ENCODE measurements at regions not wholly inside any gene's neighbourhood (a gene's known extent, or its start where the extent isn't known, plus 50 kb on each side); places are given as distances from the start of the nearest gene placed in this dataset.
A peak's percentile ranks its signal among the peaks of the same experiment; 100 is the strongest.

DNA sequence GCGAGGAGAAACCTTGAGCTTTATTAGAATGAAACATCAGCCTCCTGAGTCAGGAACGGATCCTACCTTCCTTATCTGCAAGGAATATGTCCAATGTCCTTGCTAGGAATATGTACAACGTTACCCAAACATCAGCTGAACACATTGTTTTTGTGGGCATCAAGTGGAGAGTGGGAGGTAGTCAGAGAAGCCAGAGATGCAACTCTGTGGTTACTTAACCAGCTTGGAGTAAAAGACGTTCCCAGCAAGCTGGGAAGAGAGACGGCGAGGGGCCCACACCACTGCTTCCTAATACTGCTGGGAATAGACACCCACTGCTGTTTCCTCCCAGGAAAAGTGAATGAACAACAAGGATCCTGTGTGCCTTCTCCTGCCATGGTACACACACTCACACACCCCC, 64.3 kb downstream of the PABIR2 start:
- CTCF ChIA-PET = no interaction called here
- POLR2A ChIA-PET = no interaction called here
- no peaks in the 10 kb centered on the region for H3K36me3 ChIP-seq (ENCODE audit: control insufficient read depth in 4 of 4, insufficient read depth in 4 of 4, low read length in 3 of 4)
- H3K4me1 ChIP-seq (ENCODE audit: control extremely low read depth in 1 of 4, control insufficient read depth in 4 of 4, insufficient read depth in 4 of 4, low read length in 3 of 4) = peaks cover 0 to 7% (median 2%) of the 10 kb centered on the region in 4 experiments
- H3K9me3 ChIP-seq (ENCODE audit: control extremely low read depth in 1 of 5, control insufficient read depth in 4 of 5, insufficient read depth in 2 of 5, low read depth in 1 of 5, low read length in 4 of 5) = no peaks in the 10 kb centered on the region
- H3K27ac ChIP-seq (ENCODE audit: insufficient read depth in 1 of 2, low read depth in 1 of 2, low read length in 2 of 2, poor library complexity in 1 of 2, severe bottlenecking in 2 of 2) = no peak overlapping the region
- DNase-seq = no peak
- no peak overlapping the region for H3K4me3 ChIP-seq (ENCODE audit: control insufficient read depth in 1 of 7, extremely low read depth in 1 of 7, insufficient read depth in 4 of 7, low read depth in 2 of 7, low read length in 6 of 7)
- H3K27me3 ChIP-seq (replicated peaks in 2 of 5; ENCODE audit: control insufficient read depth in 4 of 5, insufficient read depth in 5 of 5, low read length in 4 of 5) = no peaks in the 10 kb centered on the region
- 90% methylated on average over 4 of the region's 6 CpGs for WGBS (ENCODE audit: insufficient coverage)

DNA sequence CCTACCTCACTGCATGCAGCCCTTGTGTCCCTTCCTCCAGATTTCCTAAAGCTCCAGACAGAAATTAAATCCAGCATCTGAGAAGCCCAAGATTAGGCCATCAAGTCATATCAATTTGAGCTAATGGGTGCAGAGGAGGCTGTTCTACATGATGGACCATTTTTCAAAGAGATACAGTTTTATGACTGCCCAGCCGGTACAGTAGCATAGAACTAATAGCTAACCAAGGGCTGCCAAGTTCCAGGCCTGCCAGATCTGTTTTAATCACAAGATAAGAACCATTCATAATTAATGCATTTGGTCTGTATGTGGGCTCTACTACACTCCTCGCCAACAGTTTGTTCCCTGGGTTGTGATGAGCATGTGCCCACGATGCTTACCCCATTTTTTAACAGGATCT, 64.9 kb downstream of the PABIR2 start:
- CTCF ChIA-PET = no interaction called here
- H3K4me3 ChIP-seq (ENCODE audit: control insufficient read depth in 1 of 7, extremely low read depth in 1 of 7, insufficient read depth in 4 of 7, low read depth in 2 of 7, low read length in 6 of 7) = no peak overlapping the region
- no peaks in the 10 kb centered on the region for H3K9me3 ChIP-seq (ENCODE audit: control extremely low read depth in 1 of 5, control insufficient read depth in 4 of 5, insufficient read depth in 2 of 5, low read depth in 1 of 5, low read length in 4 of 5)
- H3K27me3 ChIP-seq (replicated peaks in 2 of 5; ENCODE audit: control insufficient read depth in 4 of 5, insufficient read depth in 5 of 5, low read length in 4 of 5) = no peaks in the 10 kb centered on the region
- peaks cover 0 to 7% (median 2%) of the 10 kb centered on the region in 4 experiments for H3K4me1 ChIP-seq (ENCODE audit: control extremely low read depth in 1 of 4, control insufficient read depth in 4 of 4, insufficient read depth in 4 of 4, low read length in 3 of 4)
- POLR2A ChIA-PET = no interaction called here
- no peak for DNase-seq
- no peak overlapping the region for H3K27ac ChIP-seq (ENCODE audit: insufficient read depth in 1 of 2, low read depth in 1 of 2, low read length in 2 of 2, poor library complexity in 1 of 2, severe bottlenecking in 2 of 2)
- H3K36me3 ChIP-seq (ENCODE audit: control insufficient read depth in 4 of 4, insufficient read depth in 4 of 4, low read length in 3 of 4) = no peaks in the 10 kb centered on the region
- 86% methylated on average over 2 of the region's 3 CpGs for WGBS (ENCODE audit: insufficient coverage)

DNA sequence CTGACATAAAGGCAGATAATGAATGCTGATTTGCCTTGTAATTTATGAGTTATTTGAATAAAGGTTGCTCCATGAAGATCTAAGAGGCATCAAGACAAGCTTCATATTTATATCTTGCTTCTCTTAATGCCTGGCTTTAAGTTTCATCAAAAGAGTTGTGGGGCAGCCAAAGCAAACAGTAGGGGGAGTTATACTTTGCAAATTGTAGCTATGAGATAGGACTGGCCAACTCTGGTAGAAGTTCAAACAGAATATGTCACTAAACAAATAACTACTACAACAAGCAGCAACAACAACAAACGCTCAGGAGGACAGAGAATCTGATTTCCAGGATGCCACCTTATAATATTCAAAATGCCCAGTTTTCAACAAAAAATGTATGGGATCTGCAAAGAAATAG, 69.1 kb upstream of the PLAC1 start:
- CTCF ChIA-PET = no interaction called here
- WGBS (ENCODE audit: insufficient coverage) = no CpG with 5 or more reads among the region's 1 CpG

DNA sequence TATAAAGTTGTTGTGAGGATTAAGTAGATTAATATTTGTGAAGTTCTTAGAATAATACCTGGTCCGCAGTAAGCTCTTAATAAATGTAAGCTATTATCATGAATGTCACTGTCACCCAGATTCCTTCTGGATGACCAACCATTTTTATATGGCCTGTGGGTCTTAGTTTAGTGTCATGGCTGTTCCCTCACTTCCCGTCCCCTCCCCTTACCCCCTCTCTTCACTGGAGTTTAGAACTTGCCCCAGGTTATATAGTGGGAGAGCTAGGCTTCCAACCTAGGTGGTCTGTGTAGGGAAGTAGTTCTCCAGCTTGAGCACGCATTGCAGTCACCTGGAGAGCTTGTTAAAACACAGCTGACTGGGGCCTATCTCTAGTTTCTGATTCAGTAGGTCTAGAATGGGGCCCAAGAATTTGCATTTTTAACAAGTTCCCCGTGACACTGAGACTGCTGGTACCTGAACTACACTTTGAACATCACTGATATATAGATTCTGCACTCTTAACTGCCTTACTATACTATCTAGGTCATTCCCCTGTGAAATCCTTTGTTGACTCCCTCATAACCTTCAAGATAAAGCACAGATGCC, 66.9 kb upstream of the PLAC1 start:
- ChIA-PET POLR2A (interaction anchor here (0.6 kb wide), 1 partner anchor 22 kb away, joined by 4 read pairs; no protein-coding TSS in a partner anchor), CTCF (no interaction called here)
- WGBS (ENCODE audit: insufficient coverage) = 78% methylated on average over 2 of the region's 4 CpGs

More for the DNA sequence above, 69.1 kb upstream of the PLAC1 start:
- Histone ChIP-seq H3K9me3 (ENCODE audit: control extremely low read depth in 1 of 5, control insufficient read depth in 4 of 5, insufficient read depth in 2 of 5, low read depth in 1 of 5, low read length in 4 of 5) (no peaks in the 10 kb centered on the region), H3K27me3 (replicated peaks in 2 of 5; ENCODE audit: control insufficient read depth in 4 of 5, insufficient read depth in 5 of 5, low read length in 4 of 5) (no peaks in the 10 kb centered on the region), H3K27ac (ENCODE audit: insufficient read depth in 1 of 2, low read depth in 1 of 2, low read length in 2 of 2, poor library complexity in 1 of 2, severe bottlenecking in 2 of 2) (no peak overlapping the region), H3K36me3 (ENCODE audit: control insufficient read depth in 4 of 4, insufficient read depth in 4 of 4, low read length in 3 of 4) (no peaks in the 10 kb centered on the region), H3K4me3 (ENCODE audit: control insufficient read depth in 1 of 7, extremely low read depth in 1 of 7, insufficient read depth in 4 of 7, low read depth in 2 of 7, low read length in 6 of 7) (no peak overlapping the region), H3K4me1 (ENCODE audit: control extremely low read depth in 1 of 4, control insufficient read depth in 4 of 4, insufficient read depth in 4 of 4, low read length in 3 of 4) (no peaks in the 10 kb centered on the region)
- DNase-seq = no peak
- POLR2A ChIA-PET = no interaction called here

DNA sequence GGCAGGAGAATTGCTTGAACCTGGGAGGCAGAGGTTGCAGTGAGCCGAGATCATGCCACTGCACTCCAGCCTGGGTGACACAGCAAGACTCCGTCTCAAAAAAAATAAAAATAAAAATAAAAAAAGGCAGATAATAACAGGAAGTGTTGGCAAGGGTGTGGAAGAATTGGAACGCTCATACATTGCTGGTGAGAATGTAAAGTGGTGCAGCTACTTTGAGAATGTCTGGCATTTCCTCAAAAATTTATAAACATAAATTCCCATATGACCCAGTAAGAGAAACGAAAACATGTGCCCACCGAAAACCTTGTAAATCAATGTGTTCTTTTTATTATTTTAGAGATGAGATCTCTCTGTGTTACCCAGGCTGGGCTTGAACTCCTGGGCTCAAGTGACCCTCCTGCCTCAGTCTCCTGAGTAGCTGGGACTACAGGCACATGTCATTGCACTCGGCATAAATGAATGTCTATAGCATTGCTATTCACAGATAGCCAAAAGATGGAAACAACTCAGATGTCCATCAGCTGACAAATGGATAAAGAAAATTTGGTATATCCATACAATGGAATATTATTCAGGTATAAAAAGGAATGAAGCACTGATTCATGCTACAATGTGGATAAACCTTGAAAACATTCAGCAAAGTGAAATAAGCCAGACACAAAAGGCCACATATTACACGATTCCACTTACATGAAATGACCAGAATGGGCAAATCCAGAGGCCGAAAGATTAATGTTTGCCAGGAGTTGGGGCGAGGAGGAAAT, 63.7 kb upstream of the PLAC1 start:
- no peaks in the 10 kb centered on the region for H3K27me3 ChIP-seq (replicated peaks in 2 of 5; ENCODE audit: control insufficient read depth in 4 of 5, insufficient read depth in 5 of 5, low read length in 4 of 5)
- H3K36me3 ChIP-seq (ENCODE audit: control insufficient read depth in 4 of 4, insufficient read depth in 4 of 4, low read length in 3 of 4) = no peaks in the 10 kb centered on the region
- ChIA-PET POLR2A (no interaction called here), CTCF (no interaction called here)
- WGBS (ENCODE audit: insufficient coverage) = 80% methylated on average over 1 of the region's 9 CpGs
- DNase-seq = no peak
- peaks cover 0 to 12% (median 5%) of the 10 kb centered on the region in 4 experiments for H3K4me1 ChIP-seq (ENCODE audit: control extremely low read depth in 1 of 4, control insufficient read depth in 4 of 4, insufficient read depth in 4 of 4, low read length in 3 of 4)
- H3K9me3 ChIP-seq (ENCODE audit: control extremely low read depth in 1 of 5, control insufficient read depth in 4 of 5, insufficient read depth in 2 of 5, low read depth in 1 of 5, low read length in 4 of 5) = peaks cover 0 to 4% (median 0%) of the 10 kb centered on the region in 5 experiments
- no peak overlapping the region for H3K4me3 ChIP-seq (ENCODE audit: control insufficient read depth in 1 of 7, extremely low read depth in 1 of 7, insufficient read depth in 4 of 7, low read depth in 2 of 7, low read length in 6 of 7)
- no peak overlapping the region for H3K27ac ChIP-seq (ENCODE audit: insufficient read depth in 1 of 2, low read depth in 1 of 2, low read length in 2 of 2, poor library complexity in 1 of 2, severe bottlenecking in 2 of 2)

More for the DNA sequence above, 66.9 kb upstream of the PLAC1 start:
- H3K27ac ChIP-seq (ENCODE audit: insufficient read depth in 1 of 2, low read depth in 1 of 2, low read length in 2 of 2, poor library complexity in 1 of 2, severe bottlenecking in 2 of 2) = no peak overlapping the region
- no peaks in the 10 kb centered on the region for H3K36me3 ChIP-seq (ENCODE audit: control insufficient read depth in 4 of 4, insufficient read depth in 4 of 4, low read length in 3 of 4)
- H3K4me3 ChIP-seq (ENCODE audit: control insufficient read depth in 1 of 7, extremely low read depth in 1 of 7, insufficient read depth in 4 of 7, low read depth in 2 of 7, low read length in 6 of 7) = no peak overlapping the region
- H3K4me1 ChIP-seq (ENCODE audit: control extremely low read depth in 1 of 4, control insufficient read depth in 4 of 4, insufficient read depth in 4 of 4, low read length in 3 of 4) = no peaks in the 10 kb centered on the region
- no peaks in the 10 kb centered on the region for H3K27me3 ChIP-seq (replicated peaks in 2 of 5; ENCODE audit: control insufficient read depth in 4 of 5, insufficient read depth in 5 of 5, low read length in 4 of 5)
- no peak for DNase-seq
- H3K9me3 ChIP-seq (ENCODE audit: control extremely low read depth in 1 of 5, control insufficient read depth in 4 of 5, insufficient read depth in 2 of 5, low read depth in 1 of 5, low read length in 4 of 5) = peaks cover 0 to 4% (median 0%) of the 10 kb centered on the region in 5 experiments

DNA sequence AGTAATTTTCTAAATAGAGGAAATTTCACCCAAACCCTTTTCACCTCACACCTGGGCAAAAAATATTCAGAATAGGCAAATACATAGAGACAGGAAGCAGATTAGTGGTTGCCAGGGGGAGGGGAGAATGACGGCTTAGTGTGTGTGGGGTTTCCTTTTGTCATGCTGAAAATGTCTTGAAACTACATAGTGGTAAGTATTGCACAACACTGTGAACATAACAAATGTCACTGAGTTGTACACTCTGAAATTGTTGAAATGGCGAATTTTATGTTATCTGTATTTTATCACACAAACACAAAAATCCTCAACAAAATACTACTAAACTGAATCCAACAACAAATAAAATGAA, 60.7 kb upstream of the PLAC1 start:
- peaks cover 0 to 4% (median 0%) of the 10 kb centered on the region in 5 experiments for H3K9me3 ChIP-seq (ENCODE audit: control extremely low read depth in 1 of 5, control insufficient read depth in 4 of 5, insufficient read depth in 2 of 5, low read depth in 1 of 5, low read length in 4 of 5)
- 17% methylated on average over 1 of the region's 2 CpGs for WGBS (ENCODE audit: insufficient coverage)
- peaks cover 0 to 12% (median 5%) of the 10 kb centered on the region in 4 experiments for H3K4me1 ChIP-seq (ENCODE audit: control extremely low read depth in 1 of 4, control insufficient read depth in 4 of 4, insufficient read depth in 4 of 4, low read length in 3 of 4)
- CTCF ChIA-PET = no interaction called here
- H3K27me3 ChIP-seq (replicated peaks in 2 of 5; ENCODE audit: control insufficient read depth in 4 of 5, insufficient read depth in 5 of 5, low read length in 4 of 5) = no peaks in the 10 kb centered on the region
- POLR2A ChIA-PET = no interaction called here
- no peak overlapping the region for H3K4me3 ChIP-seq (ENCODE audit: control insufficient read depth in 1 of 7, extremely low read depth in 1 of 7, insufficient read depth in 4 of 7, low read depth in 2 of 7, low read length in 6 of 7)
- DNase-seq = peak; percentile 22 to 79 (median 73)
- H3K36me3 ChIP-seq (ENCODE audit: control insufficient read depth in 4 of 4, insufficient read depth in 4 of 4, low read length in 3 of 4) = no peaks in the 10 kb centered on the region
- H3K27ac ChIP-seq (ENCODE audit: insufficient read depth in 1 of 2, low read depth in 1 of 2, low read length in 2 of 2, poor library complexity in 1 of 2, severe bottlenecking in 2 of 2) = no peak overlapping the region

DNA sequence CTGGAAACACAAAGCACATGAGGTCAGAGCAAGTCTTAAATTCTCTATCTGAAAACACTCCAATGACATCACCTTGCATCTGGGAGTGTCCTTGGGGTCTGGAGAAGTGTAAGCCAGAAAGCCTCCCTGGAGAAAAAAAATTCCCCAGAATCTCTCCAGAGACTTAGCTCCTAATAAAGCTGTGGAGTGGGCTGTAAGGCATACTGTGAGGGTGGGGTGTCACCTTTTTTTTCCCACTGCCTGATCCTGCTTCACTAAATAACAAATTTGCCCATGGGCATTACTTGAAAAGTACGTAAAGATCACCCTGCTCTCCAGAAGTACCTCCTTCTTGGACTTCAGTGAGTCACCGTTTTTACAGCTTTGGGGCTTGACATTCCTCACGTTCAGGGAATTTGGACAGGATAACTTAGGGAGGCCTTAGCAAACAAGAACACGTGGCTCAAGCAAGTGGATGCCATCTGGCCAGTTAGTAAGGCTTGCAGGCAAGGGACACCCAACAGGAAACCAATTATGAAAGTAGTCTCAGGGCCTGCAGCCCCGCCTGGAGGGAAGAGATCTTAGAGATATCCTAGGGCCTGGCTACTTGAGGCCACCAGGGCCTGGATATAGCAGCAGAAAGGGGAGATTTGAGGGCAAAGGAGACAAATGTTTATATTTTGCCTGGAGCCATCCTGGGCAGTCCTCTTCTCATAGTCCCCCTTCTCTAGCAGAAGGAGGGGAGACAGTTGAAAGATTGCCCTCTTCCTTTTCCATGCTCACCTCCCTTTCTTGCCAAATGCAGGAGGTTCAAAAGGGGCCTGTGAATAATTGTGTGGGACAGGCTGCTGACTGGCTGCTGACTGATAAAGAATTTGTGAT, 60.1 kb upstream of the PLAC1 start:
- Histone ChIP-seq H3K4me3 (ENCODE audit: control insufficient read depth in 1 of 7, extremely low read depth in 1 of 7, insufficient read depth in 4 of 7, low read depth in 2 of 7, low read length in 6 of 7) (no peak overlapping the region), H3K27ac (ENCODE audit: insufficient read depth in 1 of 2, low read depth in 1 of 2, low read length in 2 of 2, poor library complexity in 1 of 2, severe bottlenecking in 2 of 2) (no peak overlapping the region), H3K9me3 (ENCODE audit: control extremely low read depth in 1 of 5, control insufficient read depth in 4 of 5, insufficient read depth in 2 of 5, low read depth in 1 of 5, low read length in 4 of 5) (peaks cover 0 to 4% (median 0%) of the 10 kb centered on the region in 5 experiments), H3K4me1 (ENCODE audit: control extremely low read depth in 1 of 4, control insufficient read depth in 4 of 4, insufficient read depth in 4 of 4, low read length in 3 of 4) (peaks cover 0 to 12% (median 5%) of the 10 kb centered on the region in 4 experiments), H3K36me3 (ENCODE audit: control insufficient read depth in 4 of 4, insufficient read depth in 4 of 4, low read length in 3 of 4) (no peaks in the 10 kb centered on the region), H3K27me3 (replicated peaks in 2 of 5; ENCODE audit: control insufficient read depth in 4 of 5, insufficient read depth in 5 of 5, low read length in 4 of 5) (peaks cover 0 to 3% (median 0%) of the 10 kb centered on the region in 5 experiments)
- 51% methylated on average over 5 of the region's 5 CpGs for WGBS (ENCODE audit: insufficient coverage)
- peak in 2 of 3 donors; percentile 48 to 67 for DNase-seq
- POLR2A ChIA-PET = no interaction called here
- CTCF ChIA-PET = no interaction called here

Measured in common myeloid progenitor, CD34-positive (primary cell).